ENCODE measurements at regions not wholly inside any gene's neighbourhood (a gene's known extent, or its start where the extent isn't known, plus 50 kb on each side); places are given as distances from the start of the nearest gene placed in this dataset.
"Not testable (repeated sequence)": the region's sequence is repeated elsewhere in the genome, so short reads cannot be mapped to it uniquely, and the experiment has no call there.

DNA sequence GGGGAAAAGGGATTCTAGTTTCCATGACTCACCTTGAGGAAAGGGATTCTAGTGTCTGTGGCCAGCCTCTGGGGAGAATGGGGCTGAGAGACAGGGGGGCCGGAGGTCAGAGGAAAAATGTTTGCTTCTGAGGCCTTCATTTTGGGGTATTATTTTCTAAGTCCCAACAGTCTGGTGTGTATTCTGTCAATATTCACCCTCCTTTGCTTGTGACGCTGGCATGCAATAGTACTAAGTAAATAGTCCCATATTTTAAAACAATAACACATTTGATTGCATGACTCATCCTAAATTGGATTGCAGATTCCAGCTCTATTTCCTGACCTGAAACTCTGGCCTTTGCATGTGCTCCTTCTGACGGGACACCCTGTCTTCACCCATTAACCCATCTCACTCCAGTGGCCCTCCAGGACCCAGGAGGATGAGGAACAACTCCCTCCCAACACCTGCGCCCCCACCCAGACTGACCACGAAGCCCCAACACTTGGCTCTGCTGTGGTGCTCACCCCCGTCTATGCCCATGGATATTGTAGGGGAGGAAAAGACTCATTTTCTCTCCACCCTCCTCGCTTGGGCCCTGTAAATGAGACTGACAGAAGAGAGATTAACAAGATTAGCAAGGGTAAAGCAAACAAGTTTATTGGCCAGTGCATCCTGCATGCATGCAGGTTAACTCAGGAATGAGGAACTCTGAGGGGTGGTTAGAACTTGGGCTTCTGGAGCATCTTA lies 495.6 kb upstream of the KLF6 start:
- no peak overlapping the region for H3K4me2 ChIP-seq
- 0 out of 2 replicates have a peak, but pooled peaks cover 10% of the 10 kb centered on the region for H3K4me1 ChIP-seq
- H3K9me3 ChIP-seq: no peaks in the 10 kb centered on the region
- no peaks in the 10 kb centered on the region for H3K27me3 ChIP-seq
- H3K27ac ChIP-seq: no peak overlapping the region
- no peaks in the 10 kb centered on the region for H4K20me1 ChIP-seq
- no peak overlapping the region for H3K9ac ChIP-seq
- no peaks in the 10 kb centered on the region for H3K36me3 ChIP-seq
- no peak for TF ChIP-seq Cebpa-rat (IDR thresholded peaks at IDR 0.05)
- no peak overlapping the region for H3K4me3 ChIP-seq

DNA sequence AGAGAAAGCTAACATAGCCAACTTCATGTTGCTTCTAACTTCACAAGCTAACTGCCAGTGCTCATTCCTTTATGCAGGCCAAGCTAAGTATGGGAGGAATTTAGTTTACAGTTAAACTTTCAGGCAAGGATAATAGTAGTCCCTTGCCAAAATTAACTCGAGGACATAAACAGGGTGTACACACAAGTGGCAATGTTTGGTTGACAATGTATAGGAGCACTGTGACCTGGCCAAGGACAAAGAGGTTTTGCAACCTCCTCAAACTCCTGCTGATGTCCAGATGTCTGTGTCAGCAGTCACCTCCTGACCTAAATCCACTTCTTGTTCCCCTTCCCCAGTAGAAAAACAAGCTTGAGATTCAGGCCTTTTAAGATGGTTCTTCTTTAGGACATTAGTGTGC lies 494.6 kb upstream of the KLF6 start:
- Histone ChIP-seq H3K4me3 (no peak overlapping the region), H3K27ac (no peak overlapping the region), H4K20me1 (no peaks in the 10 kb centered on the region), H3K9me3 (no peaks in the 10 kb centered on the region), H3K4me2 (no peak overlapping the region), H3K36me3 (no peaks in the 10 kb centered on the region), H3K4me1 (0 out of 2 replicates have a peak, but pooled peaks cover 10% of the 10 kb centered on the region), H3K27me3 (no peaks in the 10 kb centered on the region), H3K9ac (no peak overlapping the region)
- no peak for TF ChIP-seq Cebpa-rat (IDR thresholded peaks at IDR 0.05)

DNA sequence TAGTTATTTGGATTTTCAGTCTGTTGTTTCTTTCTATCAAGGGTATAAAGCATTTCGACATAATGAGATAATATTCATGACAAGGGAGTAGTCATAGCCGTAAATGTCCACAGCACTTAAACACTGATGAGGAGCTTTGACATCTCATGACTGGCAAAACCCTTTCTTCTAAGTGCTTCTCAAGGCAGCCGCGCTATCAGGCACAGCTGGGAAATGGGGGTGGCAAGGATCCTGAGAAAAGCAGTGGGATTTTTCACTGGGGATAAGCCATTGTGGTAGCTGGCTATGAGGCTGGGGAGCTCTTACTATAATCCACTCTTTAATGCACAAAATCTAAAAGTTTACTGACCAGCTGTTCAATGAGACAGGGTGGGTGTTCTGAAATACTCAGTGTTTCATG lies 493.2 kb upstream of the KLF6 start:
- Histone ChIP-seq H4K20me1 (no peaks in the 10 kb centered on the region), H3K36me3 (no peaks in the 10 kb centered on the region), H3K4me2 (no peak overlapping the region), H3K4me1 (0 out of 2 replicates have a peak, but pooled peaks cover 5% of the 10 kb centered on the region), H3K9ac (no peak overlapping the region), H3K27ac (no peak overlapping the region), H3K4me3 (no peak overlapping the region), H3K9me3 (no peaks in the 10 kb centered on the region), H3K27me3 (no peaks in the 10 kb centered on the region)
- no peak for TF ChIP-seq Cebpa-rat (IDR thresholded peaks at IDR 0.05)

DNA sequence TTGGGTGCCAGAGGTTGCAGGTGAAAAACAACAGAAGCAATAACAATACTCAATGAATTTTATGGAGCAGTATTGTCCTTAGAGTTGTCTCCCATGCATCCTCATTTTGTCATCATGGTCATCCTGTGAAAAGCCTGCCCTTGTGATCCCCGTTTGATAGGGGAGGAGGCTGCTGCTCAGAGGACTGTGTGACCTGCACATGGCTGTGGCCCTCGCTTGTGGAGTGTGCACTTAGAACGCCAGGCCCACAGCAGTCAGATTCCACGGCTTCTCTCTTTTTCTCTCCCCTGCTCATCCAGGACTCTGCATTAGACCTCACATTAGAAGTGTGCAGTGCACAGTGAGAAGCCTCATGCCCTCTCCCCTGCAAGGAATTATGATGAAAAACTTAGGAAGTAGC lies 491.1 kb upstream of the KLF6 start:
- Histone ChIP-seq H4K20me1 (no peaks in the 10 kb centered on the region), H3K27ac (no peak overlapping the region), H3K4me1 (no peaks in the 10 kb centered on the region), H3K9me3 (no peaks in the 10 kb centered on the region), H3K4me2 (no peak overlapping the region), H3K4me3 (no peak overlapping the region), H3K27me3 (no peaks in the 10 kb centered on the region), H3K9ac (no peak overlapping the region), H3K36me3 (no peaks in the 10 kb centered on the region)
- no peak for TF ChIP-seq Cebpa-rat (IDR thresholded peaks at IDR 0.05)

- H3K4me1 ChIP-seq, H3K4me2 ChIP-seq, H3K4me3 ChIP-seq, H3K9me3 ChIP-seq, H3K27me3 ChIP-seq, H3K9ac ChIP-seq, H3K27ac ChIP-seq, H4K20me1 ChIP-seq, H3K36me3 ChIP-seq: not testable (repeated sequence)
Observed at GRCh38 chr10:4274671-4275070, 489.7 kb upstream of the KLF6 start.

DNA sequence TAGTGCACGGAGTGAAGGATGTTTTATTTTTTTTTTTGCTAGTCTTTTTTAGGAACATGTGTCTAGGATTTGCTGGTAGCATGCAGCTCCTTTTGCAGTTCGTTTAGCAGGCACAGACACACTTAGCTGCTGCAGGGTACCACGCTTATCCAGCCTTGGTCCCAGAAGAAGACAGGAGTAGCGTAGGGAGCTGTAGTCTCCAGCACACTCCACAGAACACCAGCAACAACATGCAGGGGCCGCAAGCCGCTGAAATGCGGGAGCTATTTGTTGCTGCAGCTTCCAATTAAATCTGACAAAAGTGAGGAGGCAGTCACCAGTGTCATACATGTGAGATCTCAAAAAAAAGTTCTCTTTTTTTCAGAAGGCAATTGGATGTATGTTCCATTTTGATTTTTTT lies 486.2 kb upstream of the KLF6 start:
- Histone ChIP-seq H3K4me1 (peaks cover 5% of the 10 kb centered on the region; the same call in 1 of the 2 replicates), H4K20me1 (no peaks in the 10 kb centered on the region), H3K4me3 (no peak overlapping the region), H3K9ac (no peak overlapping the region), H3K36me3 (no peaks in the 10 kb centered on the region), H3K4me2 (no peak overlapping the region), H3K27ac (no peak overlapping the region), H3K27me3 (no peaks in the 10 kb centered on the region), H3K9me3 (no peaks in the 10 kb centered on the region)
- TF ChIP-seq Cebpa-rat (IDR thresholded peaks at IDR 0.05): no peak

DNA sequence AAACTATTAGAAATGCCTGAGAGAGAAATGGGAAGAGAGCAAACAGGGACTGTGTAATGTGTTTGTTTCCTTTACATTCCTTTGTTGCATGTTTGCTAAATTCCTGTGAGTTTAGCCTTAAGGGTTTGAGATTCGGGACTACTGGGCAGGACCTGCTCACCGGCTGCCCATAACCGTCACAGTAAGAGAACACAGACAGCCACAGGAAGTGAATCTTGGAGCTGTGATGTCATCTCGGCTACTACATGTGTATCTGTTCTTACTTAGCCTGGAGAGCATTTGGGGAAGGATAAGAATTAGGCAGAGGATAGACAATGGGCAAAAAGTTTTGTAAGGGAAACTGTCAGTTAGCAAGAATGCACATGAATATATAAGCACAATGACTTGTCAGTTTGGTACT lies 485.1 kb upstream of the KLF6 start:
- Histone ChIP-seq H3K9me3 (no peaks in the 10 kb centered on the region), H3K4me3 (no peak overlapping the region), H3K27ac (no peak overlapping the region), H4K20me1 (no peaks in the 10 kb centered on the region), H3K4me1 (peaks cover 5% of the 10 kb centered on the region; the same call in 1 of the 2 replicates), H3K36me3 (no peaks in the 10 kb centered on the region), H3K4me2 (no peak overlapping the region), H3K27me3 (no peaks in the 10 kb centered on the region), H3K9ac (no peak overlapping the region)
- TF ChIP-seq Cebpa-rat (IDR thresholded peaks at IDR 0.05): no peak

- not testable (repeated sequence) for H4K20me1 ChIP-seq, H3K9me3 ChIP-seq, H3K4me2 ChIP-seq, H3K4me3 ChIP-seq, H3K27me3 ChIP-seq, H3K27ac ChIP-seq, H3K4me1 ChIP-seq, H3K36me3 ChIP-seq, H3K9ac ChIP-seq
Observed at GRCh38 chr10:4268490-4268889, 483.5 kb upstream of the KLF6 start.

DNA sequence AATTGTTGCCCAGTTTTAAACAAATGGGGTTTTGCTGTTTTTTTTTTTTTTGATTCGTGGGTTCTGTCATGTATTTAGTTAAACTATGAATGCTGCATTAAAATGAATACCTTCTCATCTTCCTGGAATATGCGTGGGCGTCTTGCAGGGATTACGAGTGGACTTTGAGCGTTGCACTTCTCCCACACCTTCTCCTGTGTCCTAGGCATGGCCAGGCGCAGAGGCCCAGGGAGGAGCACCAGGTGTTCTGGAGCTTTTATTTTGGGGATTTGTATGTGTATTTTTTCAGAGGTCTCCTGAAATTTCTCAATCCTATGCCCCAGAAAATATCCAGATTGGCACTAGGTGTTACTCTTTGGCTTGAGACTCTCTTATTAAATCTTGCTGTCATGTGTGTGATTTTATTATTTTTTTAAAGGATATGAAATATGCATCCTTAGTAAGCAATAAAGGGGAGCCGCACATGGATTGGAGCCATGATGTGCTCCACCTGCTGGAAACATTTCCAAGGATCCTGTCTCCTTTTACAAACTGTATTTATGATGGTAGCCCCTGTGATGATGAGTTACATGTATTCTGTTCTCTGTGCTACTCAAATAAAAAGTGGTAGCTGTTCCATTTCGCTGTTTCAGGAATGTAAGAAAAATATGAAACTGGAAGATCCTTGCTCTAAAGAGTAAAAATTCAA lies 482.2 kb upstream of the KLF6 start:
- no peak for TF ChIP-seq Cebpa-rat (IDR thresholded peaks at IDR 0.05)
- H3K4me2 ChIP-seq: no peak overlapping the region
- no peak overlapping the region for H3K9ac ChIP-seq
- no peaks in the 10 kb centered on the region for H3K9me3 ChIP-seq
- H3K4me3 ChIP-seq: no peak overlapping the region
- no peaks in the 10 kb centered on the region for H3K36me3 ChIP-seq
- no peaks in the 10 kb centered on the region for H4K20me1 ChIP-seq
- H3K27ac ChIP-seq: no peak overlapping the region
- no peaks in the 10 kb centered on the region for H3K27me3 ChIP-seq
- H3K4me1 ChIP-seq: peaks cover 5% of the 10 kb centered on the region; the same call in 1 of the 2 replicates

GRCh38 chr10:4266416-4267085 lies 481.5 kb upstream of the KLF6 start:
- Histone ChIP-seq H3K4me2 (no peak overlapping the region), H3K27ac (no peak overlapping the region), H3K36me3 (no peaks in the 10 kb centered on the region), H3K9me3 (no peaks in the 10 kb centered on the region), H3K4me3 (no peak overlapping the region), H4K20me1 (no peaks in the 10 kb centered on the region), H3K4me1 (peaks cover 5% of the 10 kb centered on the region; the same call in 1 of the 2 replicates), H3K27me3 (no peaks in the 10 kb centered on the region), H3K9ac (no peak overlapping the region)
- no peak for TF ChIP-seq Cebpa-rat (IDR thresholded peaks at IDR 0.05)
